Activated CD8-positive, alpha-beta memory T cell treated with anti-CD3 and anti-CD28 coated beads, Interleukin-2, amount 50 U/mL, for 4 hours (primary cell): ENCODE measurements at regions not wholly inside any gene's neighbourhood (a gene's known extent, or its start where the extent isn't known, plus 50 kb on each side); places are given as distances from the start of the nearest gene placed in this dataset.

Experiments
- DNase-seq: peaks from one replicate; pipeline ENCODE4 v3.0.0-alpha.2; 2020

- DNase-seq, result no peak
Measured at GRCh38 chr17:72534265-72534664, 413.4 kb downstream of the SOX9 start.

GRCh38 chr17:72534776-72535175 is 414.0 kb downstream of the SOX9 start:
- DNase-seq, result no peak

- DNase-seq, result no peak
Measured at GRCh38 chr17:72535346-72535745, 414.5 kb downstream of the SOX9 start.

GRCh38 chr17:72535779-72536178 is 415.0 kb downstream of the SOX9 start:
- no peak for DNase-seq

GRCh38 chr17:72536788-72537187 is 416.0 kb downstream of the SOX9 start:
- DNase-seq, result no peak

- DNase-seq, result no peak
Measured at GRCh38 chr17:72538443-72538842, 417.6 kb downstream of the SOX9 start.

- DNase-seq, result no peak
Measured at GRCh38 chr17:72538901-72539352, 418.1 kb downstream of the SOX9 start.

GRCh38 chr17:72539981-72540897 is 419.4 kb downstream of the SOX9 start:
- DNase-seq, result peak; percentile 43

- no peak for DNase-seq
Measured at GRCh38 chr17:72542317-72542716, 421.5 kb downstream of the SOX9 start.

- DNase-seq, result no peak
Measured at GRCh38 chr17:72545766-72546165, 424.9 kb downstream of the SOX9 start.

- no peak for DNase-seq
Measured at GRCh38 chr17:72553051-72553755, 432.4 kb downstream of the SOX9 start.

- no peak for DNase-seq
Measured at GRCh38 chr17:72554508-72554907, 433.7 kb downstream of the SOX9 start.

GRCh38 chr17:72555052-72555451 is 434.2 kb downstream of the SOX9 start:
- DNase-seq, result no peak

GRCh38 chr17:72556944-72557826 is 436.4 kb downstream of the SOX9 start:
- DNase-seq, result peak; percentile 48

GRCh38 chr17:72558971-72559476 is 438.2 kb downstream of the SOX9 start:
- no peak for DNase-seq

- DNase-seq, result peak; percentile 29
Measured at GRCh38 chr17:72560303-72561247, 439.8 kb downstream of the SOX9 start.

GRCh38 chr17:72561266-72561665 is 440.4 kb downstream of the SOX9 start:
- DNase-seq, result no peak

GRCh38 chr17:72561680-72562079 is 440.9 kb downstream of the SOX9 start:
- no peak for DNase-seq

- no peak for DNase-seq
Measured at GRCh38 chr17:72562615-72563188, 441.9 kb downstream of the SOX9 start.

- DNase-seq, result no peak
Measured at GRCh38 chr17:72563952-72564351, 443.1 kb downstream of the SOX9 start.

- no peak for DNase-seq
Measured at GRCh38 chr17:72565006-72565405, 444.2 kb downstream of the SOX9 start.
